Suppressor macrophage treated with lipopolysaccharide for 1 hour (primary cell): ENCODE measurements at regions not wholly inside any gene's neighbourhood (a gene's known extent, or its start where the extent isn't known, plus 50 kb on each side); places are given as distances from the start of the nearest gene placed in this dataset.
"Not testable (repeated sequence)": the region's sequence is repeated elsewhere in the genome, so short reads cannot be mapped to it uniquely, and the experiment has no call there.

Experiments used
- DNase-seq, 3 donors: peaks; one replicate each; pipeline ENCODE4 v3.0.0-alpha.2; 2020 to 2022

GRCh38 chr6:63022631-63023030 is 188.6 kb upstream of the FKBP1C start:
- no peak for DNase-seq

GRCh38 chr6:63023726-63024125 is 187.5 kb upstream of the FKBP1C start:
- DNase-seq: no peak

GRCh38 chr6:63049216-63049615 is 162.1 kb upstream of the FKBP1C start:
- no peak for DNase-seq

- DNase-seq: not testable (repeated sequence)
Measured at GRCh38 chr6:63053206-63053605, 158.1 kb upstream of the FKBP1C start.

- DNase-seq: no peak
Measured at GRCh38 chr6:63058601-63059000, 152.7 kb upstream of the FKBP1C start.

- no peak for DNase-seq
Measured at GRCh38 chr6:63063631-63064271, 147.5 kb upstream of the FKBP1C start.

- peak in 2 of 3 donors; percentile 4 to 7 for DNase-seq
Measured at GRCh38 chr6:63066055-63066704, 145.1 kb upstream of the FKBP1C start.

- DNase-seq: no peak
Measured at GRCh38 chr6:63094947-63095346, 116.3 kb upstream of the FKBP1C start.

GRCh38 chr6:63097222-63097621 is 114.0 kb upstream of the FKBP1C start:
- DNase-seq: no peak

- DNase-seq: no peak
Measured at GRCh38 chr6:63098789-63099188, 112.5 kb upstream of the FKBP1C start.

GRCh38 chr6:63099772-63100459 is 111.4 kb upstream of the FKBP1C start:
- no peak for DNase-seq

- no peak for DNase-seq
Measured at GRCh38 chr6:63114610-63115211, 96.6 kb upstream of the FKBP1C start.

GRCh38 chr6:63121166-63121565 is 90.1 kb upstream of the FKBP1C start:
- DNase-seq: no peak

GRCh38 chr6:63140114-63140513 is 71.2 kb upstream of the FKBP1C start:
- no peak for DNase-seq

GRCh38 chr6:63140692-63141318 is 70.5 kb upstream of the FKBP1C start:
- DNase-seq: no peak

GRCh38 chr6:63149730-63150129 is 61.5 kb upstream of the FKBP1C start:
- DNase-seq: no peak

GRCh38 chr6:63154535-63154934 is 56.7 kb upstream of the FKBP1C start:
- no peak for DNase-seq
